ENCODE measurements at regions not wholly inside any gene's neighbourhood (a gene's known extent, or its start where the extent isn't known, plus 50 kb on each side); places are given as distances from the start of the nearest gene placed in this dataset.
A peak's percentile ranks its signal among the peaks of the same experiment; 100 is the strongest.

DNA sequence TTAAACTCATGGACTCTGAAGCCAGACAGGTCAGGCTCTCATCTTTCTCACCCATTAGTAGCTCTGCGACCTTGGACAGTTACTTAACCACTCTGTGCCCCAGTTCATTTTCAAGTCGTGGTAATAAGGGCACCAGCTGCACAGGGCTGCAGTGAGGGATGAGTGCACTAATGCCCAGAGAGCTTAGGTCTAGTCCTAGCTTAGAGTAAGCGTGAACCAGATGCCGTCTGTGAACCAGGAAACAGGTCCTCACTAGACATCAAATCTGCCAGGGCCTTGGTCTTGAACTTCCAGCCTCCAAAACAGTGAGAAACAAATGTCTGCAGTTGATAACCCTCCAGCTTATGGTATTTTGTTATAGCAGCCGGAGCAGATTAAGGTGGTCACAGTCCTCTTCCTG is 222.4 kb upstream of the PFKP start:
- no peak for DNase-seq (ENCODE audit: low read depth in 1 of 2, low spot score in 1 of 2)

DNA sequence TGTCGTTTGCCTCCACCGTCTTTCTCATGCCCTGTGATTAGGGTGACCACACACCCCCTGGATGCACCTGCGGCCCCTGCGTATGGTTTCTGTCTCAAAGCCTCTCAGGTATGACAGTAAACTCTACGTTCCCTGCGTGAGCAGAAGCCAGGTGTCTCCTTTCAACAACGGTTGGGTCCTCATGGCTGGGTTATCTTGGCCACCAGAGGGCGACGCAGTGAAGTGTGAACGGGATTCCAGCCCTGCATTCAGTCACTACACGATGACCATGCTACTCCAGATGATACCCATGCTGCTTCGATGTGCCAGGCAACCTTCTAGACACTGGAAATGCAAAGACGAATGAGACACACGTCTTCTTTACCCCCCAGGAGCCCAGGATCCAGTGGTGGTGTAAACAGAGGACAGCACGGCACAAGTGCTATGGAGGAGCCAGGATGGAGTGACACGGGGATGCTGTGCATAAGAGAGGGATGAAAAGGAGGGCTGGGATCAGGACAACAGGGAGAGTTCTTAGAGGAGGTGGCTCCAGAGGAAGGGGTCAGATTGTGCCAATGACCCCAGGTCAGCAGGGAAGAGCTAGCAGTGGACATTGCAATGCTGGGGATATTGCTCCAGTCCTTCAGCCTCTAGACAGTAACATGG is 228.1 kb upstream of the PFKP start:
- H3K27ac ChIP-seq: no peak overlapping the region
- no peaks in the 10 kb centered on the region for H3K36me3 ChIP-seq
- no peaks in the 10 kb centered on the region for H3K4me1 ChIP-seq (ENCODE audit: low read depth)
- H3K9me3 ChIP-seq (ENCODE audit: low read depth): no peaks in the 10 kb centered on the region
- TF ChIP-seq, protein P1, sequence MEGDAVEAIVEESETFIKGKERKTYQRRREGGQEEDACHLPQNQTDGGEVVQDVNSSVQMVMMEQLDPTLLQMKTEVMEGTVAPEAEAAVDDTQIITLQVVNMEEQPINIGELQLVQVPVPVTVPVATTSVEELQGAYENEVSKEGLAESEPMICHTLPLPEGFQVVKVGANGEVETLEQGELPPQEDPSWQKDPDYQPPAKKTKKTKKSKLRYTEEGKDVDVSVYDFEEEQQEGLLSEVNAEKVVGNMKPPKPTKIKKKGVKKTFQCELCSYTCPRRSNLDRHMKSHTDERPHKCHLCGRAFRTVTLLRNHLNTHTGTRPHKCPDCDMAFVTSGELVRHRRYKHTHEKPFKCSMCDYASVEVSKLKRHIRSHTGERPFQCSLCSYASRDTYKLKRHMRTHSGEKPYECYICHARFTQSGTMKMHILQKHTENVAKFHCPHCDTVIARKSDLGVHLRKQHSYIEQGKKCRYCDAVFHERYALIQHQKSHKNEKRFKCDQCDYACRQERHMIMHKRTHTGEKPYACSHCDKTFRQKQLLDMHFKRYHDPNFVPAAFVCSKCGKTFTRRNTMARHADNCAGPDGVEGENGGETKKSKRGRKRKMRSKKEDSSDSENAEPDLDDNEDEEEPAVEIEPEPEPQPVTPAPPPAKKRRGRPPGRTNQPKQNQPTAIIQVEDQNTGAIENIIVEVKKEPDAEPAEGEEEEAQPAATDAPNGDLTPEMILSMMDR (IDR thresholded peaks at IDR 0.05; ENCODE audit: low read depth, low read length): peak; percentile 33
- H3K27me3 ChIP-seq: no peaks in the 10 kb centered on the region
- H3K4me3 ChIP-seq: no peak overlapping the region
- DNase-seq (ENCODE audit: low read depth in 1 of 2, low spot score in 1 of 2): peak; percentile 4 to 68

More for the DNA sequence above, 222.4 kb upstream of the PFKP start:
- Histone ChIP-seq H3K27me3 (no peaks in the 10 kb centered on the region), H3K4me3 (no peak overlapping the region), H3K4me1 (ENCODE audit: low read depth) (no peaks in the 10 kb centered on the region), H3K36me3 (no peaks in the 10 kb centered on the region), H3K27ac (no peak overlapping the region), H3K9me3 (ENCODE audit: low read depth) (no peaks in the 10 kb centered on the region)
- TF ChIP-seq, protein P1 (IDR thresholded peaks at IDR 0.05; ENCODE audit: low read depth, low read length): no peak

DNA sequence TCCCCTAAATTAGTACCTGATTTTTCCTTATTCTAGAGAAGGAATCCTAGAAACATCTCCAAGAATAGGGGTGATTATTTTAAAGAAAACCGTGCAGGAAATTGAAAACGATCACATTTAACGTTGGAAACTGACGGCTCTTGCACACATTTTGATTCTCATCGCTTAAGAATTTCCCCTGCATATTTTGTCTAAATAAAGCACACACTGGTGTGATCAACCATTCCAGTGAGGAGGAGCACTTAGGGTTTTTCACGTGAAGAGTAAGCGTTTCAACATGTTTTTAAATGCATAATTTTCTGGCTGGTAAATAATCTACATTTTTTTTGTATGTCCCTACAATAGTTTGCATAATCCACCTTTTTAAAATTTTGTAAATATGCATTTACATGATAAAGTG is 229.7 kb upstream of the PFKP start:
- Histone ChIP-seq H3K9me3 (ENCODE audit: low read depth) (no peaks in the 10 kb centered on the region), H3K27ac (no peak overlapping the region)
- DNase-seq (ENCODE audit: low read depth in 1 of 2, low spot score in 1 of 2): no peak

DNA sequence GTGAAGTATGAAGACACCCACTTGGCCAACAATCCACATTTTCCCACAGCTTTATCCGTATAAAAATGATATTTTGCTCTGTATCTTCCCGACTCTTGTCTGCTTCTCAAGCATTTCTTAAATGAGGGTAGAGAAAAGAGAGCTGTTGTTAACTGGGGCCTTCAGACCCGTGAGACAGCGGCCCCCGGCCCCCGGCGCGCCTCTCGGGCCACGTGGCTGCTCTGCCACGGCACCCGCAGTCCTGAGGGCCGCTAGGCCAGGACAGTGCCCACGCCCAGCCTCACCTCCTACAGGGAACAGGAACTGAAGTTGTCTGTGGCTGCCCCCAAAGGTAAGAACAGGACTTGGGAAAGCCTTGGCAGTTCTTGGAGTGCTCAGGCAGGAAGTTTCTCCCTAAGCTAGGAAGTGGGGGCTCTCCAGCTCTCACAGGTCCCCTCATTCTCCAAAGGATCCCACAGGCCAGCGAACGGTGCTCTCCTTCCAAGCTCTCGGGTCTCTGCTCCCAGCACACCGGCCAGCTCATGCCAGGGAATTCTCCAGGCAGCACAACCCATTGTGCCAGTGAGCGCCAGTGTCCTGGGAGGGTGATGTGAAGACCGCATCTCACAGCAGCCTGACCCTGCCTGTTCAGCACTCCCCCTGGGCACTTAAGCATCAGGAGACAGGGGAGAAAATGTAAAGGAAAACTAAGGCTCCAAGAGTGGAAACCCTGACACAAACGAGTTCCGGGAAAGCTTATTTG is 230.3 kb upstream of the PFKP start:
- Histone ChIP-seq H3K4me3 (no peak overlapping the region), H3K4me1 (ENCODE audit: low read depth) (no peaks in the 10 kb centered on the region), H3K36me3 (no peaks in the 10 kb centered on the region), H3K27ac (no peak overlapping the region), H3K9me3 (ENCODE audit: low read depth) (no peaks in the 10 kb centered on the region), H3K27me3 (no peaks in the 10 kb centered on the region)
- DNase-seq (ENCODE audit: low read depth in 1 of 2, low spot score in 1 of 2): no peak
- TF ChIP-seq, protein P1 (IDR thresholded peaks at IDR 0.05; ENCODE audit: low read depth, low read length): no peak

More for the DNA sequence above, 229.7 kb upstream of the PFKP start:
- no peaks in the 10 kb centered on the region for H3K36me3 ChIP-seq
- no peaks in the 10 kb centered on the region for H3K27me3 ChIP-seq
- no peaks in the 10 kb centered on the region for H3K4me1 ChIP-seq (ENCODE audit: low read depth)
- no peak overlapping the region for H3K4me3 ChIP-seq
- TF ChIP-seq, protein P1 (IDR thresholded peaks at IDR 0.05; ENCODE audit: low read depth, low read length): no peak

DNA sequence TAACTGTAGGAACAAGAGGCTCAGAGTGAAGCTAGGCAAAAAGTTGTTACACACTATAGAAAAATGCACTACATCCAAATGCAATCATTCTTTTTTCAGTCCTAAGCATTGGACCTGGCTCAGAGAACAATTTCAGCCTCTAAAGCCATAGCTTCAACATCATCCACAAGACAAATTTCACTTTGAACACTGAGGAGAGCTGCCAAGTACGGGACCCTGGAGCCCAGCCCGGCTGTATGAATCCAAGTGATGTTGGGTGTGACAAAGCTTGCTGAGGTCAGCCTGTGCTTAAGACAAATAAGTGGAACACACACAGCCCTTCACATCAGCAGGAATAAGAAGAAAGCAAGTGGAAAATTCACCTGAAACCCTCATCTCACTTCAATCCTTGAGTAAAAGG is 233.1 kb upstream of the PFKP start:
- no peak overlapping the region for H3K27ac ChIP-seq
- no peaks in the 10 kb centered on the region for H3K36me3 ChIP-seq
- H3K27me3 ChIP-seq: no peaks in the 10 kb centered on the region
- no peak overlapping the region for H3K4me3 ChIP-seq
- DNase-seq (ENCODE audit: low read depth in 1 of 2, low spot score in 1 of 2): no peak
- TF ChIP-seq, protein P1 (IDR thresholded peaks at IDR 0.05; ENCODE audit: low read depth, low read length): no peak
- no peaks in the 10 kb centered on the region for H3K9me3 ChIP-seq (ENCODE audit: low read depth)
- no peaks in the 10 kb centered on the region for H3K4me1 ChIP-seq (ENCODE audit: low read depth)

All from cardiac muscle cell (in vitro differentiated cells and primary cell).